GM18873 (cell line): ENCODE measurements at regions not wholly inside any gene's neighbourhood (a gene's known extent, or its start where the extent isn't known, plus 50 kb on each side); places are given as distances from the start of the nearest gene placed in this dataset.

Experiments
- ATAC-seq: cut with Tn5 transposase; IDR thresholded peaks from one replicate; pipeline ENCODE4 v1.9.1; 2021; ENCODE audit warnings: mild to moderate bottlenecking, moderate library complexity, moderate number of reproducible peaks; ENCODE audit not compliant: unreplicated experiment, low FRiP score

DNA sequence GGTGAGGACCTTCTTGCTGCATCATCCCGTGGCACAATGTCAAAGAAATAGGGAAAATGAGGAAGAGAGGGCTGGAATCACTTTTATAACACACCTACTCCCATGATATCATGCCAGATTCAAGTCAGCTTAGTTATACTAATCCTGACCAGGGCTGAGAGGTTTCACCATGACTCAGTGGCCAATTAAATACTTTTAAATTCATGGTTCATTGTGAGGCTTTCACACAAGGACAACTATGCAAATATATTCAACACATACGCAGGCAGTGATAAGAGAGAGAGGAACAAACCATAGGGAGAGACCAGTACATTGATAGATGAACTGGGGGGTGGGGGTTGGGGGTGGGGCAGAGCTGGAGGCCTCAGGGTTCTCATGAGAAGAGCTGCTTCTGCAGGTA lies 313.1 kb downstream of the LRFN2 start:
- no peak for ATAC-seq

DNA sequence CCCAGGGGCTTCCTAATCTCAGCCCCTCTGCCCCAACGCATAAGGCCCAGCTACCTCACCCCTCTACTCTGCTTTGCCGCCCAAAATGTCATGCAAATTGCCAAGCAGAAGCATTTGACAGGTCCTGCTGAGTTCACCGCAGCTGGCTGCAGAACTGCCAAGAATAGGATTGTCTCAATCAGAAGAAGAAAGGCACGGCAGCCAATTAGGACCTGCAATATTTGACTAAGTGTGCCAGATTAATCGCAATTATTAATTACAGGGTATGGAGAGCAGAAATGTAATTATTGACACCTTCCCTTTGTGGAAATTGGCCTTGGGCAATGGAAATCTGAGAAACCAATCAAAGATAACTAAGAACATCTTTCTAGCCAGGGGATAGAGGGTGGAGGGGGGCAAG lies 318.6 kb downstream of the LRFN2 start:
- ATAC-seq = no peak

DNA sequence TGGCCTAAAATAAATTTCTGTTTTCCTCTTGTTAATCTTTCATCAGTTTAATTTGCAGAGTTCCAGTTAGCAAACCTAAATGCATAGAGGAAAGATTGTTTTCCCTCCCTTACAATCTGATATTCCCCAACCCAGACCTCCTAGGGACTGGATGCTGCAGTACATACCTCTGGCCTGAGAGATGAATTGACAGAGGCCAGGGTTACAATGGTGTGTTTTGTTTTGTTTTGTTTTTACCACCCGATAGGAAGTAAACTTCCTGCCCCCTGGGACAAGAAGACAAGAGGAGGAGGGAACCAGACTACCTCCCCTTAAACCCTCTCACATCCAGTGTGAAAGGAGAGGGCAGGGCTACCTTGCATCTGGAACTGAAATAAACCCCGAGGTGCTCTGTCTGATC lies 319.0 kb downstream of the LRFN2 start:
- ATAC-seq = no peak

DNA sequence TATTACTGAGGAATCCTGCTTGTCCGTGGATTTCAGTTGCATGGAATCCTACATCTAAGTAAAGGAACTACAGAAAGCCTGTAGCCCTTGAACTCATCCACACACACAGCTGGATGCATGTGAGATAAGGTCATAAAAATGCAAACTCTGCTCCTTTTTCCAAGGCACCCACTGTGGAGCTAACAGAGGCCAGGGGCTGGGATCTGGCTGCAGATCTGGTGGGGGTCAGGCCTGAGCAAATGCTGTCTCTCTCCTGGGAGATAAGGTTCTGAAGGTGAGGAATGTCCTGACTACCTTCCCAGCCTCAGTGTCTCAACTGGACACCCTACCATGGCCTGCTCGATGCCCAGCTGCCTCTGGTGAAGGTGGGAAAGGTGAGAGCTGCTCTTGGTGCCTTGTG lies 321.5 kb downstream of the LRFN2 start:
- no peak for ATAC-seq

DNA sequence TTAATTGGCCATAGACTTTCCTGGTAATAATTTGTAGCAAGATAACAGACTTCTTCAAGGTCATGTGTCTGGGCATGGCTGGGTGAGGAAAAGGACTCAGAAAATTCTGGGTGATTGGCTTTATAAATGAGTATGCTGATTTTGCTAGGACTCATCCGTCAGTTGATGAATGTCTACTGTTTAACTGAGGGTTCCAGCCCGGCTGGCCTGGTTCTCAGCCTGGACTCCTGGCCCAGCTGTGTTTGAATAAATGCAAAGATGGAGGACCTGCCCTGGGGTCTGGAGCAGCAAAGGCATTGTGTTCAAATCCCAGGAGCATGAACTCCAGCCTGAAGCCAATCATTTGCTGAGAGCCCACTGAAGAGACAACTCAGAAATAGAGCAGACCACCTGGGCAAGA lies 323.2 kb downstream of the LRFN2 start:
- no peak for ATAC-seq

DNA sequence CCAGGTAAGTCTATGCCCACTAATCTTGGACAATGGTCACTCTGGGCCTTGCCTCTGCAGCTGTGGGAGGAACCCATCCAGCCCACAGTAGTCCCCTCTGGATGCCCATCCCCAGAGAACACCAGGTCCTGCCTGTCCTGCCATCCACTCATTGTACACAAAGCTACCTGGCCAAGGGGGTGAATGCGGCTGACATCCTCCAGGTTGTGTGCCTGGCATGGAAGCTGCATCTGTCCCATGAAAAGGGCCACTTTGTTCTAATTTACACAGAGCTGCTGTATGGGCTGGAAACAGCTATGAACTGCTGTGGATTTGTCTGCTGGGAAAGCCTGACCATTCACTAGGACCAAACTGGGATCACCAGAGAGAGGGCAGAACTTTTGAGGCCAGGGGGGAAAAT lies 324.8 kb downstream of the LRFN2 start:
- no peak for ATAC-seq

DNA sequence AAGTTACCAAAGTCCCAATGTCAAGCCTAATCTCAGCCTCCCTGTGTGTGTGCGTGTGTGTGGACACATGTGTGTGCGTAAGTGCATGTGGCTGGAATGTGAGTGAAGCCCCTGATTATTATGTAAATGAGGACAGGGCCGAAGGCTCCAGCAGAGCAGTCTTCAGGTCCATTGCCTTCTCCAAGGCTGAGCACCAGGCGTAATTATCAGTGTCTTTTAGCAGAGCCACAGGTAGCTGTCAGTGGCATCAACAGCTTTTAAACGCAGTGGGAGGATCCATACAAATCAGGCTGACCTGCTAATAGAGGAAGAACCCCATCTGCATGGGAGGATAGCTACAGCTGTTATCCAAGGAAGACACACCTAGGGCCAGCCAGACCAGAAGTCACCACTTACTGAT lies 324.3 kb upstream of the MOCS1 start:
- ATAC-seq = no peak

DNA sequence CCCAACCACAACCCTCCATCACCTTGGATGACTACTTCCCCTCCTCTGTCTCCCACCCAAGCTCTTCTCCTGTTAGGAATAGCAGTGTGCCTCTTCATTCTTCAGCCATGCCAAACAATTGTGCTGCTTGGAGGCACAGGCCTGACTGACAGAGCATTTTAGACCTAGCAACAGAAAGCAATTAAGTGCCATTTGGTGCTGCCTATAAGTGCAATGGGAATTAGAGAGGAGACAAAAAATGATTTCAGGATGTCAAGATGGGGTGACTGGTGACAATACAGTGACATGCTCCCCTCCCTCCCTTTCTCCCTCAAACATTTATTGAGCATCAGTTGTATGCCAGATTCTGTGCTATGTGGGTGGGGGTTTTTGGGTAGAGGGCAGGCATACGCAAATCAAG lies 322.6 kb upstream of the MOCS1 start:
- ATAC-seq = no peak

DNA sequence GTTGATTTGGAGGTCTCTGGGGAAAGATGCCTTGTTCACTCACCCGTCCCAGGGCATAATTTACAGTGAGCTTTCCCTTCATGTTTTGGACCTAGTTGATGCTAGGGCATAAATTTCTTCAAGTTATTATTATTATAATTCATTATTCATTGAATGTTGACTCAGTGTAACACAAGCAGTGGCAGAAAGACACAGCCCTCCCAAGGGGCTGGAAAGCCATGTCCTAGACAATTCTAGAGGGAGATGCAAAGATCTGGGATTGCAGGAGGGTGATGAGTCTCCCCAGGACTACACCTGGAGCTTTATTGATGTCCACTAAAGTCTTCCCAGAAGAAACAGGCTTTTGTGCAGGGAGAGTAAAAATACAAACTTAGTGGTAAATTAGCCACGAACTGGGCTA lies 322.0 kb upstream of the MOCS1 start:
- no peak for ATAC-seq

DNA sequence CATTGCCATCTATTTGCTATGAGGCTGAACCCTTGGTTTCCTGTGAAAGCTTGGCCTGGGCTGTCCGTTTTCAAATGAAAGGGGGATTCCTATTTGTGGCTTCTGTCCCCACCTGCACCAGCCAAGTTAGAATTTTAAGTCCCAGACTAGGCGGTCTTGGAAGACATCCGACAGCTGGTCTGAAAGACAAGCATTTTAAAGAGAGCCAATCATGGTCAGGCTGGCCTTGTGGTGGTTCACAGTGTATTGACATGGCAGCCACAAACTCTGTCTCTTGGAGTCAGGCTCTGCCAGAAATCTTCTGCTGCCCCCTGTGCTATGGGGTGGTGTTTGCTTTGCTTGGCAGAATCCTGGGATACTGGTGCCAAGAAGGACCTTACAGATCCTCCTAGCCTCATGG lies 319.2 kb upstream of the MOCS1 start:
- ATAC-seq = no peak

DNA sequence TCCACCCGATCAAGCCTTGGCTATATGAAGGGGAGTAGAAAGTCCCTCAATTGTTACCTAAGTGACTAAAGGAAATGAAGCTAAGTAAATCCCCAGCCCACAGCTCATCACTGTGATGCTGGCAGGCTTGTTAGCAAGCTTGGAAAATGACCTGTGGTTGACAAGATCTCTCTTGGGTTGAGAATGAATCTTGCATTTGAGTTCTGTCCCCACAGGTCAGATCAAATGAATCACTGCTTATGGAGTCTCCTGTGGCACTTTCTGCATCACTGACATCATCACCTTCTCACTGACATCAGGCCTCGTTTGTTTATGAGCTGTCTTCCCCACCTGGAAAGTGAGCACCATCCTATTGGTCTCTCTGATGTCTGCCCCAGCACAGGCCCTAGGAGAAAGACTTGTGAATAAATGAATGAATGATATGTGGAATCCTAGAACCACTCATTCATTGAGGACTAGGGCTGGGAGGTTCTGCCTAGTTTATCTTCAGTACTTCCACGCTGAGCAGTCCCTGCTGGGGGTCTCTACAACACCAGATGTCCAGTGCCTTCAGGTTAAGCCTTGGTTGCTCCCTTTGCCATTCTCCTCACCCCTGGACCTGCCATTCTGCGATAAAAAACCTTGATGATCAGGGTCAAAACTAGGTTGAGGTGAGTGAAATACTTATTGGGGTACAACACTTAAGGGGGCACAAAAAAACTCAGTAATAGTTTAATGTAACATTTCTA lies 318.4 kb upstream of the MOCS1 start:
- no peak for ATAC-seq

DNA sequence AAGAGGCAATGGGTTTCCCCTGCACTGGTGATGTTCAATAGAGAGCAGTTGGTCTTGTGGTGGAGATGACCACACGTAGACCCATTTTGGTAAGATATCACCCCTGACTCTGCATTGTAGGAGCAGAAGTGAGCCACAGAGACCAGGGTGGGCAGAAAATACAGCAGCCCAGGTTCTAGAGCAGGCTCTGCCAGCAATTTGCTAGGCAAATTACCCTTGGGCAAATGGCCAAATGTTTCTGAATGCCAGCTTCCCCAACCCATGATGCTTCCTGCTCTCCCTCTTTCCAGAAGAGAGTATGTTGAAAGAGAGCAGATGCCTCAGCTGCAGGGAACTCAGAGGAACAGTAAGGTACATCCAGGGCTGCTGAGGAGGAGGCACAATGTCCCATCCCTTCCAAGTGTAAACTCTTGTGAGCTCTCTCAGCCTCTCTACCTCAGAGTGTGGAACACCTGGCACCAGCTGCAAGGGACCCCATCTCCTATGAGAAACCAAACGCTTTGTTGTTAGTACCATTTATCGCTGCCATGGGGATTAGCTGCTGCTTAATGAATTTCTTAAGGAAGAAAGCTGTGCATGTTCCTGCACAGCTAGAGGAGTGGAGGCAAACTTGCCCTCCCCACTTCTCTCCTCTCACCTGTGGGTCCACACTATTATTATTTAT lies 317.5 kb upstream of the MOCS1 start:
- no peak for ATAC-seq

DNA sequence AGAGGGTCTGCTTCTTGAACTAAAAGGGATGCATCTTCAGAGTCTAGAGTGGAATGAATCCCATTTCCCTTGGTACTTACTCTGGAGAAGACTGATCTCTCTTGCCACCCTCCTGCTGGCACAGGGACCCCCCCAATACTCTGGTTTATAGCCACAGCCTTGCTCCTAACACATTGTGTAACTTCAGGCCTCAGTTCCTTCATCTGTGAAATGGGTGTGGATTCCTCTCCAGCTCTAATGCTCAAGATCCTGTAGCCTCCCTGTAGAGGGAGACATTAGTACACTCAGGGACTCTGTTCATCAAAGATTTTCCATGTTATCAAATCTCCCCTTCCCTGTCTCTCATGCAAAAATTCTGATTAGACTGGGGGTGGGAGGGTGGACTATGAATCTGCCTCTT lies 315.7 kb upstream of the MOCS1 start:
- ATAC-seq = no peak

DNA sequence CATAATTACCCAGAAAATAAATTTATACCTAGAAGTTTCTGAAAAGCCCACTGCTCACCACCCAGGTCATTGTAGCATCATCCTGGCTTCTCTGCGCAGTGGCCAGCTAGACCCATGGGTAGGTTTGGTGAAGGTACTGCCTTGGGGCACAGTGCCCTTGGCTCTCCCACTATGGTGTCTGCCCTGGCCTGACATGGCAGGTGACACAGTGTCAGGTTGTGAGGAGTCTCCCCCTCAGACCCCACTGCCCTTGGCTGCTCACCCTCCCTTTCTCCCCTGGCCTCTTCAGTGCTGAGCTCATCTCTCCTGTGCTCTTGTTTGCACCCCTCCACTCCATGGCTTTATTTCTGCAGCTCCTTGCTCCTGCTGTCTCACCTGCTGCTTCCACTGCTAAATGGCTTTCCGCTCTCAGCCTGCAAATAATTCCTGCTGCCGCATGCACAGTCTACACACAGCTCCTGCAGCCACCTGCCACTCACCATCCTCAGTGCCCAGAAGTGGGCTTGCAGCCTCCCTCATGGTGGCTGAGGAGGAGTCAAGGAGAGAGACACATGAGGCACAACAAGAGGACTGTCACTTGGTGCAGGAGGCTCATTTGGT lies 313.4 kb upstream of the MOCS1 start:
- no peak for ATAC-seq

DNA sequence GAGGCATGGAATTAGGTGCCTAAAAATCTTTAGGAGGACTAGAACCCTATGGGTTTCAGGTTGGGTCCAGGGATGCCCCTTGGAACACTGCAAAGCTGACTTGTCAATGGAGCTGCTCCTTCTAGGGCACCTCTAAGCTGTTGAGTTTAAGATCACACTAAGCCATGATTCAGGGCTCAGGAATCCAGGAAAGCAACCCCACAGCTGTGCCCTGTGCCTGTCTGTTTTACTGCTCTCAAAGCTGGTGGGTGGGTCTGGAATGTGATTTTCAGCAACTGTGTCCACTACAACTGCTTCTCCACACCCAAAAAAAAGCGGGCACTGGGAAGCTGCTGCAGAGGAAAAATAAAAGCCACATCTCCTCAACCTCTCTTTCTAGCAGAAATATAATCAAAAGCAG lies 310.4 kb upstream of the MOCS1 start:
- ATAC-seq = no peak

DNA sequence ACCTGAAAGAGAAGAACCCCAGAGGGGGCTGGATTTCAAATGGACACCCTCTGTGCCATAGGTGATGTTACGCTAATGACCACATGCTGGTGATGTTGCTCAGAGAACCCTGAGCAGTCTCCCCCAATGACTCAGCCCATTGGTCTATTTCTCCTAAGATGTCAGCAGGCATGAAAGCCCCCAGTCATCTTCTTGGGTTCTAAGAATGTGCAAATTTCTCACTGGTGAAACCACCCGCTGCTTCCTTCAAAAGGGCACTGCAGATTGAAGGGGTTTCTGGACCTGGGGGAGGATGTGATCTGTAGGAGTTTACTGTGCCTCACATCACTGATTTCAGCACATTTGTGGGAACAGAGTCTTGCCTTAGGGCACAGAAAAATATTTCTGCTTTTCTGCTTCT lies 298.4 kb upstream of the MOCS1 start:
- ATAC-seq = no peak

DNA sequence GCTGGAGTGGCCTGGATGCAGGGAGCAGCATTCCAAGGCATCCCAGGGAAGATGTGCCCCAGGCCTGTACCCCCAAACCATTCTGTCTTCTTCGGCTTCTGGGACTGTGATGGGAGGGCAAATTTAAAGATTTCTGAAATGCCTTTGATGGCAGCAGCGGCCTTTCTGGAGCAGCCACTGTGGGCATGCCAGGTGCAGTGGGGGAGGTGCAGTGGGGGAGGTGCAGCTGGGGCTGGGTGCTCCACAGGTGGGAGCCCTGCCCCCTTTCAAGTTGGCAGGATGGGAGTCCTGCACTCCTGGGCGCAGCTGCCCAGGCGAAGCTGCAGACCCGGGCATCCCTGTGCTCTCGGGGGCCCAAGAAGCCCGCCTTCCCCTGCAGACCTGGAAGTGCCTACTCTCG lies 293.5 kb upstream of the MOCS1 start:
- ATAC-seq = no peak

DNA sequence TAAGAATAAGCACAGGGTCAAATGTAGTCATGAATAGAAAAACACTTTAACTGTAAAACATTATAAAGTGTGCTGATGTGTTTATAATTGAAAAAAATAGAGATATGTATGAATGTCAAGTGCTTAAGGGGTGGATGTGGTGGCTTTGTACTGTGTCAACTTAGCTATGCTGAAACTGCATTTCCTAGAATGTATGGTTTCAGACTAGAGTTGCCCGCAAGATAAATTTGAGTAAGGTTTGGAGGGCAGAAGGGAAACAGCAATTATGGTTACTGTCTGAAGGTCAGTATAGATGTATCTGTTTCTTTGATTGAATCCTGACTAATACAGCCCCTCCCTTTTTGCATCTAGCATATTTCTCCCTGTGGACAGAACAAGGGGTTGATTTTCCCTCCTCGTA lies 288.1 kb upstream of the MOCS1 start:
- ATAC-seq = no peak

DNA sequence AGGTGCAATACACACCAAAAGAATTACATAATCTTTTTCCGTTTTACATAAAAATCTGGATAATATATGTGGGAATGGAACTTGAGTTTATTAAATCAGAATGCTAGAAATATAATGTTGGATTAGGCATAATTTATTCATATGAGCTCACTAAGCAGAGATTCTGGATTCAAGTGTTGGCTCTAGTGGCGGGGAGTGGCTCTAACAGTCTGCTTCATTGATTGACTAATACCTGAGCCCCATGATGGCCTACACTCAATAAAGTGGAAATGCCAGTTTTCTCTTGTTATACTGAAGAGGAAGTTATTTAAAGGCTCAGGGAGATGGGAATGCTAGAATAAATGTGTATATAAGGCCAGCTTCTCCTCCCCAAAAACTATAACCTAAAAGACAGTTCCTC lies 285.5 kb upstream of the MOCS1 start:
- no peak for ATAC-seq

DNA sequence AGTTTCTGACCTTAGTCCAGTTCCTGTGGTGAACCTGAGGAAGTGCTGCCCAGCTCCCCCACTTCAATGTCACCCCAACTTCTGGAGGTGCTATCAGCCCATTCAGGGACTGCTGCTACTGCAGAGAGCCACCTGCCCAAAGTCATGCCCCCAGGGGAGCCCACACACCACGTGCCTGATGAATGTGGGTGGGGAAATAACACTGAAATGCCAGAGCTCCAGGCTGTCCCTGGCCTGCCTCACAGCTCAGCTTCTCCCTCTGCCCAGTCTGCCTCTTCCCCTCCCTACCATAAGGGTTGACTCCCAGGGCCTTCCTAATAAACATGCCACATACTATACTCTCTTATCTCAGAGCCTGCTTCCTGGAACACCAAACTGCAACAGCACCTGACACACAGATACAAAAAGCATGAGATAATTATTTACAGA lies 276.4 kb upstream of the MOCS1 start:
- no peak for ATAC-seq

DNA sequence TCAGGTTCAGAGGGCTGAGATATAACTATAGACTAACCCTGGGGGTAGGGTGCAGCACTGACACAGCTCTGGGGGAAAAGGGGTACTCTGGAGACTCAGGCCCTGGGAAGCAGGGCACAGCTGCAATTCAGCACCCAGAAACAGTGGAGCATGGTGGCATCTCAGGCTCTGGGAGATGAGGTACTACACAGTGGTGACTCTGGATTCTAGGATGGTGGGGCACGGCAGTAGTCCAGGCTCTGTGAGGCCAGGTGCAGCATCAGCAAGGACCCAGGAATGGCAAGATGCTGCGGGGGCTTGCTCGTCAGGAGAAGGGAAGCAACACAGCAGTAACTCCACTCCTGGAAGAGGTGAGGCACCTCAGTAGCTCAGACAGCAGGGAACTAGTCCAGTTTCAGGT lies 271.5 kb upstream of the MOCS1 start:
- no peak for ATAC-seq

DNA sequence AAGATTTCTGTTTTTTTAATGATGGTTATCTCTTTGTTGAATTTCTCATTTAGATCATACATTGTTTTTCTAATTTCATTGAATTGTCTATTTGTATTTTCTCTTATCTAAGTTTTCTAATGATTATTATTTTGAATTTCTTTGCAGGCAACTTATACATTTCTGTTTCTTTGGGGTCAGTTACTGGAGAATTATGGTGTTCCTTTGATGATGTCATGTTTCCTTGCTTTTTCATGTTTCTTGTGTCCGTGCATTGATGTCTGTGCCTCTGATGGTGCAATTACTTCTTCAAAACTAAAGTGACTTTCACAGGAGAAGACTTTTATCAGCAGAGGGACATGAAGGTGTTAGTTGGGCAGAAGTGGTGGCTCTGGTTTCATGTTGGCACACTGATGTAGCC lies 270.7 kb upstream of the MOCS1 start:
- ATAC-seq = no peak
